ENCODE measurements at regions not wholly inside any gene's neighbourhood (a gene's known extent, or its start where the extent isn't known, plus 50 kb on each side); places are given as distances from the start of the nearest gene placed in this dataset.

DNA sequence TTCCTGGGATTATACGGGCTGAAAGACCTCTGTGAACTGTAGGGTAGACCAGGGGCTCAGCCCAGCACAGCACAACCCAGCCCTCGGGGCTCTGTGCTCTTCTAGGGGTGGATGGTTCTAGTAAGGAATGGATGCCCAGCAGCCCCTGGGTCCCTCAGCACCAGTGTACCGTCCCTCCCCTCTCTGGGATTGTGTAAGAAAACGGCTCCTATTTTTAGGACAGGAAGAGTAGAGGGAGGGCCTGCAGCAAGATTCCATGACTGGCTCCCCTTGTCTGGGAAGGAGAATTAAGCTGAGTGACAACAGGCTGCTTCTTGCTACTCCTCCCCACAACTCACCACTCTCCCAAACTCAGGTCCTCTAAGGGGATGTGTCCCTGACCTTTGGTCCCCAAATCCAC is 270.8 kb upstream of the TOPAZ1 start:
- Histone ChIP-seq H4K8ac (ENCODE audit: low read depth in 2 of 2, low read length in 2 of 2) (no peak overlapping the region), H2BK120ac (ENCODE audit: low read depth, low read length) (no peak overlapping the region), H4K20me1 (ENCODE audit: insufficient read depth, low read length) (no peaks in the 10 kb centered on the region), H2AK5ac (ENCODE audit: low read depth, low read length) (no peak overlapping the region), H3K56ac (ENCODE audit: extremely low read depth, insufficient read depth, low read length) (no peak overlapping the region), H3K18ac (ENCODE audit: low read depth, low read length) (no peak overlapping the region), H3K4me1 (ENCODE audit: control insufficient read depth, insufficient read depth, low read length) (no peaks in the 10 kb centered on the region), H3K4ac (ENCODE audit: low read depth, low read length) (no peak overlapping the region), H2AK9ac (replicated peaks; ENCODE audit: low read depth, low read length, poor library complexity) (no peak overlapping the region), H2BK5ac (ENCODE audit: low read depth, low read length, poor library complexity, severe bottlenecking) (no peak overlapping the region), H4K5ac (ENCODE audit: low read depth, low read length) (no peak overlapping the region), H3K36me3 (ENCODE audit: control insufficient read depth, insufficient read depth, low read length) (no peaks in the 10 kb centered on the region), H4K91ac (ENCODE audit: insufficient read depth, low read depth, low read length) (no peak overlapping the region), H3K4me3 (ENCODE audit: insufficient read depth, low read depth, low read length) (no peak overlapping the region), H3K79me1 (ENCODE audit: low read depth in 1 of 2, low read length in 2 of 2) (no peaks in the 10 kb centered on the region), H2BK20ac (ENCODE audit: low read depth, low read length) (no peak overlapping the region), H3K9me1 (ENCODE audit: insufficient read depth, low read length) (no peaks in the 10 kb centered on the region), H3K23ac (ENCODE audit: low read depth, low read length) (no peak overlapping the region), H2AFZ (replicated peaks; ENCODE audit: low read length, poor library complexity) (no peak overlapping the region), H3K9me3 (ENCODE audit: control insufficient read depth, insufficient read depth, low read length) (no peaks in the 10 kb centered on the region), H3K27ac (ENCODE audit: insufficient read depth, low read length) (no peak overlapping the region), H3K4me2 (ENCODE audit: low read depth, low read length) (no peak overlapping the region), H2BK15ac (ENCODE audit: low read depth, low read length) (no peak overlapping the region), H3K9ac (ENCODE audit: low read depth, low read length) (no peak overlapping the region), H3K27me3 (ENCODE audit: control insufficient read depth, insufficient read depth, low read length) (peaks cover 11% of the 10 kb centered on the region), H3K14ac (replicated peaks; ENCODE audit: low read depth, low read length) (no peak overlapping the region)
- POLR2A ChIA-PET (ENCODE audit: unreplicated experiment): no interaction called here
- no CpG with 5 or more reads among the region's 4 CpGs for WGBS, 2 experiments (ENCODE audit: extremely low coverage in 2 of 2, insufficient read length in 1 of 2)
- intact Hi-C loops (cut with micrococcal nuclease): no loop called here
- dilution Hi-C loops (cut with HindIII; ENCODE audit: low sequenced_read_pairs, unreplicated experiment): no loop called here
- in situ Hi-C loops (cut with MboI; ENCODE audit: low sequenced_read_pairs): no loop called here
- no peak for DNase-seq
- no peak for ATAC-seq (ENCODE audit: low read depth)
- BruUV-seq (replicated peaks): no TSS peak
- CTCF ChIA-PET: interaction anchor here (0.6 kb wide), 1 partner anchor 682 kb away, joined by 3 read pairs; no protein-coding TSS in a partner anchor
- TF ChIP-seq RFX5 (IDR thresholded peaks at IDR 0.05; ENCODE audit: low read depth, low read length) (no peak), CEBPB (IDR thresholded peaks at IDR 0.05; ENCODE audit: low read depth, low read length) (no peak), SMC3 (IDR thresholded peaks at IDR 0.05; ENCODE audit: low read depth, low read length) (no peak), MAZ (IDR thresholded peaks at IDR 0.05; ENCODE audit: borderline replicate concordance, low read depth, low read length) (no peak), FOS (IDR thresholded peaks at IDR 0.05; ENCODE audit: low read depth, low read length) (no peak), MAFK (IDR thresholded peaks at IDR 0.05; ENCODE audit: low read depth, low read length) (no peak), ELK1 (IDR thresholded peaks at IDR 0.05; ENCODE audit: borderline replicate concordance, low read depth, low read length) (no peak)
- TF ChIP-seq, protein P1, sequence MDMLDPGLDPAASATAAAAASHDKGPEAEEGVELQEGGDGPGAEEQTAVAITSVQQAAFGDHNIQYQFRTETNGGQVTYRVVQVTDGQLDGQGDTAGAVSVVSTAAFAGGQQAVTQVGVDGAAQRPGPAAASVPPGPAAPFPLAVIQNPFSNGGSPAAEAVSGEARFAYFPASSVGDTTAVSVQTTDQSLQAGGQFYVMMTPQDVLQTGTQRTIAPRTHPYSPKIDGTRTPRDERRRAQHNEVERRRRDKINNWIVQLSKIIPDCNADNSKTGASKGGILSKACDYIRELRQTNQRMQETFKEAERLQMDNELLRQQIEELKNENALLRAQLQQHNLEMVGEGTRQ (IDR thresholded peaks at IDR 0.05; ENCODE audit: low read depth, low read length): no peak
- TF ChIP-seq, protein P2, sequence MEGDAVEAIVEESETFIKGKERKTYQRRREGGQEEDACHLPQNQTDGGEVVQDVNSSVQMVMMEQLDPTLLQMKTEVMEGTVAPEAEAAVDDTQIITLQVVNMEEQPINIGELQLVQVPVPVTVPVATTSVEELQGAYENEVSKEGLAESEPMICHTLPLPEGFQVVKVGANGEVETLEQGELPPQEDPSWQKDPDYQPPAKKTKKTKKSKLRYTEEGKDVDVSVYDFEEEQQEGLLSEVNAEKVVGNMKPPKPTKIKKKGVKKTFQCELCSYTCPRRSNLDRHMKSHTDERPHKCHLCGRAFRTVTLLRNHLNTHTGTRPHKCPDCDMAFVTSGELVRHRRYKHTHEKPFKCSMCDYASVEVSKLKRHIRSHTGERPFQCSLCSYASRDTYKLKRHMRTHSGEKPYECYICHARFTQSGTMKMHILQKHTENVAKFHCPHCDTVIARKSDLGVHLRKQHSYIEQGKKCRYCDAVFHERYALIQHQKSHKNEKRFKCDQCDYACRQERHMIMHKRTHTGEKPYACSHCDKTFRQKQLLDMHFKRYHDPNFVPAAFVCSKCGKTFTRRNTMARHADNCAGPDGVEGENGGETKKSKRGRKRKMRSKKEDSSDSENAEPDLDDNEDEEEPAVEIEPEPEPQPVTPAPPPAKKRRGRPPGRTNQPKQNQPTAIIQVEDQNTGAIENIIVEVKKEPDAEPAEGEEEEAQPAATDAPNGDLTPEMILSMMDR (conservative IDR thresholded peaks at IDR 0.05; ENCODE audit: low read depth, low read length): no peak

Data from IMR-90 (cell line).